ENCODE measurements at regions not wholly inside any gene's neighbourhood (a gene's known extent, or its start where the extent isn't known, plus 50 kb on each side); places are given as distances from the start of the nearest gene placed in this dataset.

DNA sequence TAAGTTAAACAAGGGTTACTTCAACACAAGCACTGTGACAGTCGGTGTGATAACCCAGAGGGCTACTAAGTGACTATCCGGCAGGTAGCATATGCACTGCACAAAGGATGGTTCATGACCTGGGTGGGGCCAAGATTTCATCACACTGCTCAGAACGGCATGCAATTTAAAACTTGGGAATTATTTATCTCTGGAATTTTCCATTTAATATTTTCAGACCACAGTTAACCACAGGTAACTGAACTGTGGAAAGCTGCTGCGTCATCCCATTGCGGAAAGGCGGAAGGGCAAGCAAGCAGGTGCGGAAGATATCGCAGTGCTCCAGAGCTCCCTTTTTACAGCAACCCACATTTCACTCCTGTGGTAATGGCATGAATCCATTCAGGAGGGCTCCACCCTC lies 540.8 kb downstream of the INSC start:
- TF ChIP-seq, protein P1, sequence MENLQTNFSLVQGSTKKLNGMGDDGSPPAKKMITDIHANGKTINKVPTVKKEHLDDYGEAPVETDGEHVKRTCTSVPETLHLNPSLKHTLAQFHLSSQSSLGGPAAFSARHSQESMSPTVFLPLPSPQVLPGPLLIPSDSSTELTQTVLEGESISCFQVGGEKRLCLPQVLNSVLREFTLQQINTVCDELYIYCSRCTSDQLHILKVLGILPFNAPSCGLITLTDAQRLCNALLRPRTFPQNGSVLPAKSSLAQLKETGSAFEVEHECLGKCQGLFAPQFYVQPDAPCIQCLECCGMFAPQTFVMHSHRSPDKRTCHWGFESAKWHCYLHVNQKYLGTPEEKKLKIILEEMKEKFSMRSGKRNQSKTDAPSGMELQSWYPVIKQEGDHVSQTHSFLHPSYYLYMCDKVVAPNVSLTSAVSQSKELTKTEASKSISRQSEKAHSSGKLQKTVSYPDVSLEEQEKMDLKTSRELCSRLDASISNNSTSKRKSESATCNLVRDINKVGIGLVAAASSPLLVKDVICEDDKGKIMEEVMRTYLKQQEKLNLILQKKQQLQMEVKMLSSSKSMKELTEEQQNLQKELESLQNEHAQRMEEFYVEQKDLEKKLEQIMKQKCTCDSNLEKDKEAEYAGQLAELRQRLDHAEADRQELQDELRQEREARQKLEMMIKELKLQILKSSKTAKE (CRISPR knock-in tag; IDR thresholded peaks at IDR 0.05; ENCODE audit: borderline replicate concordance): no peak
- no peak for TF ChIP-seq HCFC1 (IDR thresholded peaks at IDR 0.05; ENCODE audit: low read depth, low read length)
- TF ChIP-seq, protein P2, sequence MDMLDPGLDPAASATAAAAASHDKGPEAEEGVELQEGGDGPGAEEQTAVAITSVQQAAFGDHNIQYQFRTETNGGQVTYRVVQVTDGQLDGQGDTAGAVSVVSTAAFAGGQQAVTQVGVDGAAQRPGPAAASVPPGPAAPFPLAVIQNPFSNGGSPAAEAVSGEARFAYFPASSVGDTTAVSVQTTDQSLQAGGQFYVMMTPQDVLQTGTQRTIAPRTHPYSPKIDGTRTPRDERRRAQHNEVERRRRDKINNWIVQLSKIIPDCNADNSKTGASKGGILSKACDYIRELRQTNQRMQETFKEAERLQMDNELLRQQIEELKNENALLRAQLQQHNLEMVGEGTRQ (IDR thresholded peaks at IDR 0.05; ENCODE audit: low read depth, low read length): no peak
- TF ChIP-seq, protein P2 (CRISPR knock-in tag; IDR thresholded peaks at IDR 0.05; ENCODE audit: borderline replicate concordance): no peak
- no peak for TF ChIP-seq KAT7 (CRISPR knock-in tag; IDR thresholded peaks at IDR 0.05; ENCODE audit: borderline replicate concordance)
